GM18508 (cell line): ENCODE measurements at regions not wholly inside any gene's neighbourhood (a gene's known extent, or its start where the extent isn't known, plus 50 kb on each side); places are given as distances from the start of the nearest gene placed in this dataset.
"Not testable (repeated sequence)": the region's sequence is repeated elsewhere in the genome, so short reads cannot be mapped to it uniquely, and the experiment has no call there.

ENCODE experiments used
- ATAC-seq: cut with Tn5 transposase; IDR thresholded peaks from one replicate; pipeline ENCODE4 v1.9.1; 2021; ENCODE audit warnings: moderate number of reproducible peaks; ENCODE audit not compliant: insufficient read depth, unreplicated experiment

DNA sequence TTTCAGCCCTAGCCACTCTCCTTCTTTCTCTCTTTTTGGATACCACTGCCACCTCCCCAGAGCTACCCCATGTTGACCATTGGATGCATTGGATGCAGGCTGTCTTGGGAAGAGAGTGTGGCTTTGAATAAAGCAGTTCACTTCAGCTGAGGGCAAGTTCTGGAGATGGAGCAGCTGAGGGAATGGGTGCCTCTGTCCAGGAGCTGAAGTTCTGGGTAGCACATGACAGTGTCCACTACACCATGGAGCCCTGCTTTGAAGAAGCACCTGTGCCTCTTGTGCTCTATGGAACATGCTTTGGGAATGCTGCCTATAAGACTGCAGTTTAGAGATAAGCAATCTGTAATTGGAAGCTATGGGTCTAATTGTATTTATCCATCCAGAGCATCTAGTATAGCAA is 1028.7 kb downstream of the TYW1 start:
- no peak for ATAC-seq

DNA sequence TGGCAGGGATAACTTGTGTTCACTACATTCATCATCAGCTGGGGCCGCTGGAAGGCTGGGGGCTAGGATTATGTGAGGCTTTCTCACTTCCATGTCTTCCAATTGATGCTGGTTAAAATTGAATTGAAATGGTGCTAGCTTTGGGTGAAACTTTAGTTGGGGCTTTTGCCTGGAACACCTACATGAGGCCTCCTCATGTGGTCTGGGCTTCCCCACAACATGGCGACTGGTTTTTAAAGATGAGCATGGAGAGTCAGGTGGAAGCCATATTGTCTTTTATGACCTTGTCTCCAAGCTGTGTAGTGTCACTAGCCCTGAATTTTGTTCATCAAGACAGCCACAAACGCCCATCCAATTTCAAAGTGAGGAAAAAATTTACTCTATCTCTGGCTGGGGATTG is 1033.9 kb downstream of the TYW1 start:
- ATAC-seq: no peak

DNA sequence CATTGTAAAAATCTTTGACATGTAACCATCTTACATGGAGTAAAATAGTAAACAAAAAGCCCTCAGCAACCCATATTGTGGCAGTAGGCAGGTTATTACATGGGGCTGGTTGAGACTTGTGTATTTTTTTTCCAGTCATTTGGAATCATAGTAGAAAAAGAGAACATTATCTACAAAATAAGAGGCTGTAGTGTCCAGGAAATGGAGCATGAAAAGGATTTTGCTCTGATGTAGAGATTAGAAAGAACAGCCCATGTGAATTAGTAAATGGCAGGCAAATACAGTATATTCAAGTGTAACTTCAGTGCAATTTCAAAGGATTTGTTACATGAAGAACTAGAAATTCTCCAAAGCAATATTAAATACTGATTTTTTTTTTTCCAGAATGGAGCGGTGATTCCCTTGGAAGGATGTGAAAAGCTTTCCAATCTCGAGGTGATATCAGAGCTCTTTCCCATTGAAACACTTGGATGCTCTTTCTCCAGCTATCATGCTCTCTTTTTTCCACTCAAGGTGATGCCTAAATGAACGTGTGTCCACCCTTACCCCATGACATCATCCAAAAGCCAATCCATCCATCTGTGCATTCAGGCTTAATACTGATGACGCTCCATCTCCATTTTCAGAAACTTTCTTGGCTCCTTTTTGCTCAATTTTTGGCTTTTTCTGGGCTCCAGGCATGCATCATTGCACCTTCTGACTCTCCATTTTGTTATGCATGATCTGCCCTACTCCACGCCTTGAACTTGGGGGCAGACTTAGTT is 1034.7 kb downstream of the TYW1 start:
- ATAC-seq: no peak

DNA sequence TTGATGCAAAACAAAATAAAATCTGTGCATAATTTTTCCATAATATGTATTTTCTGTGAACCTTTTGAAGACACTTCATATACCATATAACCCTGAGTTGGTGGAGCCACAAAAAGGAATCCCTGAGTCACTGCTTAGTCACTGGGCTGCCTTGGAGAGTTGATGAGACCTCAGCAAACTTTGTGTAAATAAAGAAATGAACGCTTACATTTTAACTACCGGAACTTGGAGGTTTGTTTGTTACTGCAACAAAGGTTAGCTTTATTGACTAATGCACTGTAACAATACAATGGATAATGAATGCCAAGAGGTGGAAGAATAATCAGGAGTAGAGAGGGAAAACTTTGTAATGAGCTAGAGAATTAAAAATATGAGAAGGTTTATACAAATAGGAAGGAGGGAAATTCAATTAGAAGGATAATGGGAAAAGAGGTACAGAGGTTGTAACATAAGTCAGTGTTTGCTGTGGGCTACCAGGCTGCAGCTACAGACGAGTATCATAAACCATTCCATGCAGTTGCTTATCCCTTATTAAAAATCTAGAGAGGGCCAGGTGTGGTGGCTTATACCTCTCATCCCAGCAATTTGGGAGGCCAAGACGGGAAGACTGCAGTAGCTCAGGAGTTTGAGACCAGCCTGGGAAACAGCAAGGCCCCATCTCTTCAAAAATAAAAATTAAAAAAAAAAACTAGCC is 1042.1 kb downstream of the TYW1 start:
- ATAC-seq: no peak

DNA sequence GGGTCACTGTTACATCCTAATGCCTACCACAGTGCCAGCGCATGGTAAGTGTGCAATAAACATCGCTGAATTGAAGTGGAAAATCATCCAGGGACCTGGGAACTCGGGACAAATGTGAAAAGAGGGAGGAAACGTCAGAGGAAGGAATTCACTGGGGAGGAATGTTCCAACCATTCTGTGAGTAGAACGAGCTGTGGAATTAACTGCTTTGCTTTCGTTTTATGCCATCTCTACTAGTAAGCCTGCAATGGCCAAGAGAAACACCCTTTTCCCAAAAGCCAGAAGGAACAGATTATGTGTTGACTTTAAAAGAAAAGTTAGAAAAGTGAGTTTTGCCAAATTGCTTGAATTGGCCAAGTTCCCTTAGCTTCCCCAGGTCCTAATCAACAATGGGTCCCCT is 1044.9 kb downstream of the TYW1 start:
- ATAC-seq: no peak

DNA sequence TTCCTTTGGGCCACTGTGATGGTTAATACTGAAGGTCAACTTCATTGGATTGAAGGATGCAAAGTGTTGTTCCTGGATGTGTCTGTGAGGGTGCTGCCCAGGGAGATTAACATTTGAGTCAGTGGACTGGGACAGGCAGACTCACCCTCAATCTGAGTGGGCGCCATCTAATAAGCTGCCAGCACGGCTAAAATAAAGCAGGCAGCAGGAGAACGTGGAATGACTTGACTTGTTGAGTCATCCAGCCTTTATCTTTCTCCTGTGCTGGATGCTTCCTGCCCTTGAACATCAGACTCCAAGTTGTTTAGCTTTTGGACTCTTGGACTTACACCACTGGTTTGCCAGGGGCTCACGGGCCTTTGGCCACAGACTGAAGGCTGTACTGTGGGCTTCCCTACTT is 1046.9 kb downstream of the TYW1 start:
- ATAC-seq: no peak

DNA sequence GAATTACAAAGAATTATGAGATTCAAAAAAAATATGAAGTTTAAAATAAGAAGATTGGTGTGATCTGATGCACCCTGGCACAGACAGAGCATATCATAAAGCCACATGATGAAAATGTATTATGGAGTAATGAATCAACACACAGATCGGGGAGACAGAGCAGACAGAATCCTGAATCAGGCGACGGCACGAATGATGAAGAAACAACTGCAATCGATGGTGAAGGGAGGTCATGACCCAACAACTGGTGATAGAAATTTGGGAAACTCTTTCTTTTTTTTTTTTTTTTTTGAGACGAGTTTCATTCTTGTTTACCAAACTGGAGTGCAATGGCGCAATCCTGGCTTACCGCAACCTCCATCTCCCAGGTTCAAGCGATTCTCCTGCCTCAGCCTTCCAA is 1054.0 kb downstream of the TYW1 start:
- no peak for ATAC-seq

DNA sequence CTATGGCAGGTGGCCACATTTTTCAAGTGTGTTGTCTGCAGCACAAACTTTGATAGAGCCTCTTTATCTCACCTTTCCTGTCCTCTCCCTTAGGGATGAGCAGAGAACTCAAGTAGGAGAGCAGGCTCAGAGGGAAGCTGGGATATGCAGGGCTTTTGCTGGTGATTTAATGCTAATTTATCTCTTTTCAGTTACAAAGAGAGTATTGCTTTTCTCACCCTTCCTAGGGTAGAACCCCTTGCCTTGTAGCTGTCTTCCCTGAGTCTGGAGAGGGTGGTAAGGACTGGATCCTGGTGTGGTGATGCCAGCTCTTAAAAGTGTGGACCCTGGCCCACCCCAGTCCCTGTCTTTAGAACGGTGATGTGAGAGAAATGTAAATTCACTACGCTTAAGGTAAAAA is 1061.4 kb downstream of the TYW1 start:
- no peak for ATAC-seq

DNA sequence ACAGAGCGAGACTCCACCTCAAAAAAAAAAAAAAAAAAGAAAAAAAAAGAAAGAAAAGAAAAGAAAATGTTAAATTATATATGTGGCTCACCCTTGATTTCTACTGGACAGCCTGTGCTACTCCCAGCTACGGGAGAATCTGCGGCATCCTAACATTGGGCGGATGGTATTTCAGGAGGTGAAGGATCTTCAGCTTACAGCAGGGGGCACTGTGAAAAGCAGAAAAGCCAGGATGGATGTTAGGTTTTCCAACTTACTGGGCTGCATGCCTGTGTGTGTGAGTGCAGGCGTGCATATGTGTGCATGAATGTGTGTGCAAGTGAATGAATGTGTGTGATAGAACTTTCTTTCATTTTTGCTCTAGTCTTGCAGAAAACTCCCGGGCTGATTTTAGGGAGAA is 1066.5 kb downstream of the TYW1 start:
- no peak for ATAC-seq

DNA sequence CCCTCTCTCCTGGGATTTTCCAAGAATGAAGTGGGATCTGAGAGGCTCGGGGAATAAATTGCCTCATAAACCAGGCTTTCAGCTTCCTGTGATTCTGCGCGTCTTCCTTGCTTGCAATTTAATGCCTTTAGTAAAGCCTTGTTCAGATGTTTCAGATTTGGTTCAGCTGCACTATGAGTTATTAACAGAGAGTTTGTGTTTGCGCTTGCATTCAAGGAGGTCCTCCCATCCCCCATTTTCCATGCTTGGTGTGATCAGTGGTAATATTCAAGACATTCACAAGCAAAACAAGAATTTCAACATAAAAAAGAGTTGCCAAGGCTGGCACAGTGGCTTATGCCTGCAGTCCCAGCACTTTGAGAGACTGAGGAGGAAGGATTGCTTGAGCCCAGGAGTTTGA is 1068.9 kb downstream of the TYW1 start:
- ATAC-seq: no peak

DNA sequence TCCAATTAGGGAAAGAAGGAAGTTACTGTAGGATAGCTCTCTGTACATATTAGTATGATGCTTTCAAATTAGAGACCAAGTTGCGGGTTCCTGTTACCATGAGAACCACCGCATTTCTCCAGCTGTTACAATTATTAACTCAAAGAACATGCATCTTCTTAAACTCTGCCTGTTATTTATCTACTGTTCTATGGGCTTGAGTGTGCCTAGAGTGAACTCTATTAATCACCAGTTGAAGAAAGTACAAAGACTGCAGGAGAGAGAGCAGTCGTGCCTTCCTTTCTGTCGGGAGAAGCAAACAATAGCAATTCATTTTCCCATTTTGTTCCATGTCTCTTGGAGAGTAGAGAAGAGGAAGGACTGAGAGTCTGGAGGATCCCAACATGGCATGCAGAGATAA is 1071.2 kb downstream of the TYW1 start:
- no peak for ATAC-seq

DNA sequence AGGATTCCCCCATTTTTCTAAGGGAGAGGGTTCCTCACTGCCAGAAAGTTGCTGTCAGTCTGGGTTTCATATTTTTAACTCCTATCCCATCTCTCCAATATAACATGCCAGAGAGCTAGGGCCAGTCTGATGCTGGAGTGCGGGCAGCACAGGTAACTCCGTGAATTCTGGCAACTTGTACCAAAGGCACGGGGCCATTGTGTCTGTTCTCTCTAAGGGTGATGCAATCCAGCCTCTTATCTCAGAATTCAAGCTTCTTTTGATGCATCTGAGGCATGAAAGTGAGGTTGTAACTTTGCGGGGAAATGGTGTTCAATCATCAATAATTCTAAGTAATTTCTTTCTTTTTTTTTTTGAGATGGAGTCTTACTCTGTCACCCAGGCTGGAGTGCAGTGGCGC is 1074.4 kb downstream of the TYW1 start:
- ATAC-seq: no peak

DNA sequence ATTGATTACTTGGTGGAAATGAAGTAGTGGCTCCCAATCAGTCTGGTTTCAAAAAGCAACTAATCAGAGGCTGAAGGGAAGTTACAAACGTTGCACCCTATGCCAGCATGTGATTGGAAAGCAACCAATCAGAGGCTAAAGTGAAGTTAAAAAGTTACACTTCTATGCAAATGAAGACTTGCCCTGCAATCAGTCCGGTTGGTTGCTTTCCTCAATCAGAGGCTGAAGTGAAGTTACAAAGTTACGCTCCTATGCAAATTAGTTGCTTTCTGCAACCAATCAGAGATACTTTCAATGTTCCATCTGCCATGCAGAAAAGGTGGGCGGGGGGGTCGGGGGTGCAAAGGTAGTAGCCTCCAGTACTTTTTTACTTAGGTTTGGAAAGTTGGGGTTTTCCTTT is 1077.1 kb downstream of the TYW1 start:
- no peak for ATAC-seq

DNA sequence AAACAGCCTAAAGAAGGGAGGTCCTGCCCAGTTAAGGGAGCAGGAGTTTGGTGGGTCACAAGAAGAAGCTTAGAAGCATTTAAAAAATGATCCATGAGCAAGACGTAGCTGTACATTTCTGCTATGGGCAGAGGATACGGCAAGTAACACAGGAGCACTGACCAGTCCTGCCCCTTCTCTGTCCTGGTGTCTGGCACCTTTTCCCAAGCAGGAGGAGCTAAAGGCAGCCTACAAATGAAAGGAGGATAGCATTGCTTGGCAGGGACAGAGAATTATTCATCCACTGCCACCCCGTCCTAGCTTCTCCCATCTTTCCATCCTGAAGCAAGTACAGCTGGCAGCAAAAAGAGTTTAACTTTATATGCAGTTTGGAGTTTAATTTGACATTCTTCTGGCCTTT is 1077.6 kb downstream of the TYW1 start:
- ATAC-seq: no peak

DNA sequence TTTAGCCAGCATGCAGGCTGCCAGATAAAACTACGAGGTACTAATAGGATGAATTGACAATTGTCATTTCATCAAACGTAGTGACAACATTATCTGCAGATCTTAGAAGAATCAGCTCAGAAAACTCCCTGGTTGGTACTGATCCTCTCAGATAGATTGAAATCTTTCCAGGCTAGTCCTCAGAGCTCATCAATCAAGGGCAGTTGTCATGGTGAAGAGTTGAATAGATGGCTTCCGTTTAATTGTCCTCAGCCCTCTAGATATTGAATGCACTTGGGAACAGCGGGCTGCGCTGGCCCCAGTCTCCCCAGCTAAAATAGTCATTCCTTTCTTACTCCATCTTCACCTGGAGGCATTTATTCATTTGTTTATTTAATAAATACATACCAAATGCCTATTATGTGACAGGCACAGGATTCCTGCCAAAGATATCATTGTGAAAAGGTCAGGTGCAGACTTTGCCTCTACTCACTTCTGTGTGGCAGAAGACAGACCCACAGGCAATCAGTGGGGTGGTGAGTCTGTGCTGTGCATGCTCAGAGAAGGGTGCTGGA is 1081.6 kb downstream of the TYW1 start:
- no peak for ATAC-seq

DNA sequence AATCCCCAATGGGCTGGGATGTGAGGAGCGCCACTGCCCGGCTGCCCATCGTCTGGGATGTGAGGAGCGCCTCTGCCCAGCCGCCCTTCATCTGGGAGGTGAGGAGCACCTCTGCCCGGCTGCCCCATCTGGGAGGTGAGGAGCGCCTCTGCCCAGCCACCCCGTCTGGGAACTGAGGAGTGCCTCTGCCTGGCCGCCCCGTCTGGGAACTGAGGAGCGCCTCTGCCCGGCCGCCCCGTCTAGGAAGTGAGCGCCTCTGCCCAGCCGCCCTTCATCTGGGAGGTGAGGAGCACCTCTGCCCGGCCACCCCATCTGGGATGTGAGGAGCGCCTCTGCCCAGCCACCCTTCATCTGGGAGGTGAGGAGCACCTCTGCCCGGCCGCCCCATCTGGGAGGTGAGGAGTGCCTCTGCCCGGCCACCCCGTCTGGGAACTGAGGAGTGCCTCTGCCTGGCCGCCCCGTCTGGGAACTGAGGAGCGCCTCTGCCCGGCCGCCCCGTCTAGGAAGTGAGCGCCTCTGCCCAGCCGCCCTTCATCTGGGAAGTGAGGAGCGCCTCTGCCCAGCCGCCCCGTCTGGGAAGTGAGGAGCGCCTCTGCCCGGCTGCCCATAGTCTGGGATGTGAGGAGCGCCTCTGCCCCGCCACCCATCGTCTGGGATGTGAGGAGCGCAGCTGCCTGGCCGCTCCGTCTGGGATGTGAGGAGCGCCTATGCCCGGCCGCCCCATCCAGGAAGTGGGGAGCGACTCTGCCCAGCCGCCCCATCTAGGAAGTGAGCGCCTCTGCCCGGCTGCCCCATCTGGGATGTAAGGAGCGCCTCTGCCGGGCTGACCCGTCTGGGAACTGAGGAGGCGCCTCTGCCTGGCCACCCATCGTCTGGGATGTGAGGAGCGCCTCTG is 1085.7 kb downstream of the TYW1 start:
- ATAC-seq: not testable (repeated sequence)

DNA sequence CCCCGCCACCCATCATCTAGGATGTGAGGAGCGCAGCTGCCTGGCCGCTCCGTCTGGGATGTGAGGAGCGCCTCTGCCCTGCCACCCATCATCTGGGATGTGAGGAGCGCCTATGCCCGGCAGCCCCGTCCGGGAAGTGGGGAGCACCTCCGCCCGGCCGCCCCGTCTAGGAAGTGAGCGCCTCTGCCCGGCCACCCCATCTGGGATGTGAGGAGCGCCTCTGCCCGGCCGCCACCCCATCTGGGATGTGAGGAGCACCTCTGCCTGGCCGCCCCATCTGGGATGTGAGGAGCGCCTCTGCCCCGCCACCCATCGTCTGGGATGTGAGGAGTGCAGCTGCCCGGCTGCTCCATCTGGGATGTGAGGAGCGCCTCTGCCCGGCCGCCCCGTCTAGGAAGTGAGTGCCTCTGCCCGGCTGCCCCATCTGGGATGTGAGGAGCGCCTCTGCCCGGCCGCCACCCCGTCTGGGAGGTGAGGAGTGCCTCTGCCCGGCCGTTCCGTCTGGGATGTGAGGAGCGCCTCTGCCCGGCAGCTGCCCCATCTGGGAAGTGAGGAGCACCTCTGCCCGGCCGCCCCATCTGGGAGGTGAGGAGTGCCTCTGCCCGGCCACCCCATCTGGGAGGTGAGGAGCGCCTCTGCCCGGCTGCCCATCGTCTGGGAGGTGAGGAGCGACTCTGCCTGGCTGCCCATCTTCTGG is 1086.5 kb downstream of the TYW1 start:
- not testable (repeated sequence) for ATAC-seq

DNA sequence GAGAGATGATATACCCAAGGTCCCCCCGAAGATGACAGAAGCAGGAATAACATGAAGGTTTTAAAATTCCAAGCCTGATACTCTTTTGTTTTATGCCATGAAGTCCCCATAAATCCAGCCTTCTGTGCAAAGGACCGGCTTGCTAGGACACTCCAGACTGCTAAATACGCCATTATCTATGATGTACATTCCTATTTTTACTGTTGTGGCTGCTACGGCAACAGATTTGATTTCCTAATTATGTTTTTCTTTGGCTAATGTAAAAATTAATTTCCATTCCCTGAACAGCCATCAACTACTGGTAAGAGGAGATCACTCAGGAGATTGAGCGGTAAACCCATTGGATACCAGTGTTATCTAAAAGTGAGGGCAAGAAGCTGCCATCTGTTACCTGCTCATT is 1090.8 kb downstream of the TYW1 start:
- no peak for ATAC-seq

DNA sequence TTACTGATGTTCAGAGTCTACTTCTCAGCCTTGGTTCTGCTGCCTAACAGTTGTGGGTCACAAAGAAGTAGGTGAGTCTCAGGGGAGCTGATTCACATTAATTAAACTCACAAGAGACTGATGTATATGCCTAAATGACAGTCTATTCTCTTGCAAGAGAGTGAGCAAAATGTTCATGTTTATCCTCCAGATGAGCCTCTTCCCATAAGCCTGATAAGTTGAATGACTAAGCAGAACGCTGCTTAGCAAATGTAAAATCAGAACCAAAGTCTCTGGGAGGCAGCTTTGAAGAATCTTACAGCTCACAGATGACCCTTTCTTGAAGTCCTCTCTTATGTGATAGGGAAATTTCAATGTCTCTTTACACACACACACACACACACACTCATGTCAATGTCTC is 1092.2 kb downstream of the TYW1 start:
- no peak for ATAC-seq

DNA sequence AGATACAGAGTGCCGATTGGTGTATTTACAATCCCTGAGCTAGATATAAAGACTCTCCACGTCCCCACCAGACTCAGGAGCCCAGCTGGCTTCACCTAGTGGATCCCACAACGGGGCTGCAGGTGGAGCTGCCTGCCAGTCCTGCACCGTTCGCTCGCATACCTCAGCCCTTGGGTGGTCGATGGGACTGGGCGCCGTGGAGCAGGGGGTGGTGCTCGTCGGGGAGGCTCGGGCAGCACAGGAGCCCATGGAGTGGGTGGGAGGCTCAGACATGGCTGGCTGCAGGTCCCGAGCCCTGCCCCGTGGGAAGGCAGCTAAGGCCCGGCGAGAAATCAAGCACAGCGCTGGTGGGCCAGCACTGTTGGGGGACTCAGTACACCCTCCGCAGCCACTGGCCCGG is 1093.6 kb downstream of the TYW1 start:
- ATAC-seq: not testable (repeated sequence)
